Ovary (tissue), 7 donors: ENCODE measurements at regions not wholly inside any gene's neighbourhood (a gene's known extent, or its start where the extent isn't known, plus 50 kb on each side); places are given as distances from the start of the nearest gene placed in this dataset.

Source experiments
- DNase-seq, 5 donors: peaks; one replicate each; pipeline ENCODE4 v3.0.0-alpha.2; 2019 to 2020
- H3K27ac ChIP-seq, 2 donors: fragments of 200-600 bp; one replicate each; pipeline versions ENCODE4 v1.5.1 to v1.8.0; 2019 to 2022
- H3K27me3 ChIP-seq: fragments of 200-600 bp; one replicate; pipeline ENCODE4 v1.8.0; 2022
- H3K36me3 ChIP-seq: fragments of 200-600 bp; sonication (generic); one replicate; pipeline ENCODE4 v1.5.1; 2019
- H3K4me1 ChIP-seq: one replicate; pipeline ENCODE4 v1.8.1; 2013; ENCODE audit warnings: mild to moderate bottlenecking, moderate library complexity; ENCODE audit not compliant: insufficient read depth
- H3K4me3 ChIP-seq: fragments of 200-600 bp; sonication (generic); one replicate; pipeline ENCODE4 v1.5.1; 2017
- H3K9me3 ChIP-seq, 2 donors: fragments of 200-600 bp in 1 of 2; sonication (generic) in 1 of 2; one replicate each; pipeline versions ENCODE4 v1.5.1 to v1.8.1; 2013 to 2019; ENCODE audit warnings: mild to moderate bottlenecking in 1 of 2, moderate library complexity in 1 of 2
- CTCF ChIP-seq, 3 donors: fragments of 450-650 bp in 2 of 3; fragments of 200-600 bp in 1 of 3; IDR thresholded peaks; one replicate each; pipeline versions ENCODE4 v1.5.1 to v1.8.0; 2016 to 2022; ENCODE audit warnings: antibody characterized with exemption in 3 of 3, mild to moderate bottlenecking in 1 of 3
- EP300 ChIP-seq: sonication (generic); formaldehyde crosslinking; IDR thresholded peaks from one replicate; pipeline ENCODE4 v1.6.1; 2017; ENCODE audit warnings: antibody characterized with exemption
- POLR2A ChIP-seq: fragments of 450-650 bp; IDR thresholded peaks from one replicate; pipeline ENCODE4 v1.6.1; 2017; ENCODE audit warnings: antibody characterized with exemption, mild to moderate bottlenecking, moderate library complexity
- WGBS, 3 donors: extraction: QIAGEN DNeasy Blood & Tissue Kit in 1 of 3; methylation state at CpG; one replicate each; pipeline versions ENCODE4 v1.1.5 to v1.1.7; 2013 to 2017; 5-methylcytosine and 5-hydroxymethylcytosine counted together
- intact Hi-C, 4 donors: fragments of 100-400 bp; cut with DNase I; formaldehyde crosslinking; loops; one replicate each; pipeline versions ENCODE4 v1.11.0 to v1.15.1; 2022 to 2023
- donor health status: DM: no; HTN: no; CAD: no; lungs with moderate emphysema.
- donor health status: DM: no; HTN: no; CAD: no.
- donor health status: Bipolar disorder and iron deficiency.
- donor health status: DM: no; HTN: no; CAD: no.
- donor health status: DM: yes; HTN: yes; CAD: no.

GRCh38 chr3:88248658-88249057 is 98.9 kb downstream of the C3orf38 start:
- DNase-seq = no peak
- Histone ChIP-seq H3K4me1 (no peaks in the 10 kb centered on the region), H3K9me3 (no peaks in the 10 kb centered on the region), H3K4me3 (no peak overlapping the region), H3K36me3 (no peaks in the 10 kb centered on the region), H3K27me3 (no peaks in the 10 kb centered on the region), H3K27ac (no peak overlapping the region)
- TF ChIP-seq EP300 = no peak
- TF ChIP-seq CTCF (IDR thresholded peaks at IDR 0.05) = no peak
- TF ChIP-seq POLR2A = no peak
- intact Hi-C loops = no loop called here

GRCh38 chr3:88259045-88259444 is 109.3 kb downstream of the C3orf38 start:
- DNase-seq = no peak
- Histone ChIP-seq H3K9me3 (no peaks in the 10 kb centered on the region), H3K4me1 (no peaks in the 10 kb centered on the region), H3K4me3 (no peak overlapping the region), H3K27ac (no peak overlapping the region), H3K36me3 (no peaks in the 10 kb centered on the region), H3K27me3 (no peaks in the 10 kb centered on the region)
- 82 to 86% (median 84%) methylated on average over 4 of the region's 4 CpGs for WGBS, 3 donors
- no peak for TF ChIP-seq POLR2A
- intact Hi-C loops = no loop called here

GRCh38 chr3:88262527-88262926 is 112.8 kb downstream of the C3orf38 start:
- intact Hi-C loops = no loop called here
- WGBS, 3 donors = 69 to 82% (median 73%) methylated on average over 4 of the region's 4 CpGs
- no peaks in the 10 kb centered on the region for H3K36me3 ChIP-seq
- H3K27me3 ChIP-seq = no peaks in the 10 kb centered on the region
- H3K9me3 ChIP-seq = no peaks in the 10 kb centered on the region
- no peaks in the 10 kb centered on the region for H3K4me1 ChIP-seq
- no peak overlapping the region for H3K4me3 ChIP-seq
- no peak for DNase-seq
- H3K27ac ChIP-seq = no peak overlapping the region
- TF ChIP-seq CTCF (IDR thresholded peaks at IDR 0.05) (no peak), POLR2A (no peak), EP300 (no peak)

- 76 to 80% (median 78%) methylated on average over 8 of the region's 8 CpGs for WGBS, 3 donors
- H3K27ac ChIP-seq = no peak overlapping the region
- no peak for DNase-seq
- no peak for TF ChIP-seq EP300
- TF ChIP-seq CTCF (IDR thresholded peaks at IDR 0.05) = no peak
- no peak for TF ChIP-seq POLR2A
- H3K4me1 ChIP-seq = no peaks in the 10 kb centered on the region
- no peaks in the 10 kb centered on the region for H3K36me3 ChIP-seq
- H3K27me3 ChIP-seq = no peaks in the 10 kb centered on the region
- H3K4me3 ChIP-seq = no peak overlapping the region
- intact Hi-C loops = no loop called here
- no peaks in the 10 kb centered on the region for H3K9me3 ChIP-seq
Measured at GRCh38 chr3:88263417-88264100, 113.8 kb downstream of the C3orf38 start.

GRCh38 chr3:88267441-88267840 is 117.7 kb downstream of the C3orf38 start:
- 12 to 31% (median 25%) methylated on average over 5 of the region's 5 CpGs for WGBS, 3 donors
- Histone ChIP-seq H3K4me1 (no peaks in the 10 kb centered on the region), H3K27ac (no peak overlapping the region), H3K9me3 (no peaks in the 10 kb centered on the region), H3K36me3 (no peaks in the 10 kb centered on the region), H3K4me3 (no peak overlapping the region), H3K27me3 (no peaks in the 10 kb centered on the region)
- TF ChIP-seq POLR2A (no peak), CTCF (IDR thresholded peaks at IDR 0.05) (no peak), EP300 (no peak)
- intact Hi-C loops = no loop called here
- no peak for DNase-seq
